ENCODE measurements at regions not wholly inside any gene's neighbourhood (a gene's known extent, or its start where the extent isn't known, plus 50 kb on each side); places are given as distances from the start of the nearest gene placed in this dataset.

DNA sequence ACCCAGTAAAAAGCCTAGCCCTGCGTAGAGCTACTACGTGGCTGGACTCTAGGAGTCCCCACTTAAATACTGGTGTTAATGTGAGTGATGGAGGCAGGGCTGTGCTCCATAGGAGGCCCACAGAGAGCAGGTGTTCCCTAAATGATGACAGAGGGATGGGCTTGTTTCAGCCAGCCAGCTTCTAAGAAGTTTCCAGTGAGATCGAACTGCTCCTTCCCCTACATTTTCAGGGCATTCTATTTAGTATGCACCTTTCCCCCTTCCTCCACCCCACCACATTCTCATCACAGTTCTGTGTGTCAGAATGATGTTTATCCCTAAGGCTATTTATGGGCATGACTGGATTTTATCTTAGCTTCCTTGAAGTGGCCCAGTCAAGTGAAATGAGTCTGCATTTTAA is 213.0 kb downstream of the TRIB2 start:
- DNase-seq = no peak
- no peak overlapping the region for H4K91ac ChIP-seq (ENCODE audit: insufficient read length, low read depth, low read length)
- WGBS (ENCODE audit: extremely low coverage, insufficient read length, low lambda C conversion rate) = no CpG with 5 or more reads among the region's 3 CpGs

More for the DNA sequence above, 213.0 kb downstream of the TRIB2 start:
- H3K4ac ChIP-seq (ENCODE audit: low read depth, low read length) = no peak overlapping the region
- H3K14ac ChIP-seq (ENCODE audit: insufficient read depth, low read length) = no peak overlapping the region
- H3K23ac ChIP-seq (ENCODE audit: insufficient read length, low read depth, low read length) = no peak overlapping the region
- H3T11ph ChIP-seq (ENCODE audit: low read length) = no peak overlapping the region
- H3K79me2 ChIP-seq (ENCODE audit: insufficient read depth, low read length) = no peaks in the 10 kb centered on the region
- peaks cover 13% of the 10 kb centered on the region; the same call in 1 of the 2 replicates for H3K4me1 ChIP-seq (ENCODE audit: insufficient read depth, low read length)
- Mint-ChIP-seq H3K27me3 (ENCODE audit: low read depth) (no peaks in the 10 kb centered on the region), H3K27ac (no peak overlapping the region), H3K4me3 (no peak overlapping the region; a peak in 1 of 5 replicates), H3K36me3 (ENCODE audit: insufficient read depth in 1 of 3, low read depth in 3 of 3) (peaks cover 0 to 2% (median 0%) of the 10 kb centered on the region in 3 experiments; a peak in 3 of 7 replicates), H3K9me3 (peaks cover 0 to 3% of the 10 kb centered on the region in 2 experiments; a peak in 3 of 5 replicates), H3K4me1 (peaks cover 22 to 23% of the 10 kb centered on the region in 2 experiments)
- no peak overlapping the region for H3K18ac ChIP-seq (ENCODE audit: insufficient read length, low read depth, low read length)
- TF ChIP-seq, protein P1, sequence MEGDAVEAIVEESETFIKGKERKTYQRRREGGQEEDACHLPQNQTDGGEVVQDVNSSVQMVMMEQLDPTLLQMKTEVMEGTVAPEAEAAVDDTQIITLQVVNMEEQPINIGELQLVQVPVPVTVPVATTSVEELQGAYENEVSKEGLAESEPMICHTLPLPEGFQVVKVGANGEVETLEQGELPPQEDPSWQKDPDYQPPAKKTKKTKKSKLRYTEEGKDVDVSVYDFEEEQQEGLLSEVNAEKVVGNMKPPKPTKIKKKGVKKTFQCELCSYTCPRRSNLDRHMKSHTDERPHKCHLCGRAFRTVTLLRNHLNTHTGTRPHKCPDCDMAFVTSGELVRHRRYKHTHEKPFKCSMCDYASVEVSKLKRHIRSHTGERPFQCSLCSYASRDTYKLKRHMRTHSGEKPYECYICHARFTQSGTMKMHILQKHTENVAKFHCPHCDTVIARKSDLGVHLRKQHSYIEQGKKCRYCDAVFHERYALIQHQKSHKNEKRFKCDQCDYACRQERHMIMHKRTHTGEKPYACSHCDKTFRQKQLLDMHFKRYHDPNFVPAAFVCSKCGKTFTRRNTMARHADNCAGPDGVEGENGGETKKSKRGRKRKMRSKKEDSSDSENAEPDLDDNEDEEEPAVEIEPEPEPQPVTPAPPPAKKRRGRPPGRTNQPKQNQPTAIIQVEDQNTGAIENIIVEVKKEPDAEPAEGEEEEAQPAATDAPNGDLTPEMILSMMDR (conservative IDR thresholded peaks at IDR 0.05) = no peak
- no peak overlapping the region for H2AFZ ChIP-seq (ENCODE audit: low read length)
- H3K27me3 ChIP-seq (ENCODE audit: insufficient read depth, low read length) = no peaks in the 10 kb centered on the region
- H3K9ac ChIP-seq (ENCODE audit: extremely low read depth, insufficient read length, low read length) = no peak overlapping the region
- no peak overlapping the region for H2BK15ac ChIP-seq (ENCODE audit: low read depth, low read length)
- H2BK20ac ChIP-seq (ENCODE audit: low read depth, low read length, poor library complexity, severe bottlenecking) = no peak overlapping the region
- H3K56ac ChIP-seq (ENCODE audit: insufficient read length, low read depth, low read length) = no peak overlapping the region
- no peak overlapping the region for H3K4me2 ChIP-seq (ENCODE audit: insufficient read depth, insufficient read length, low read length)
- no peaks in the 10 kb centered on the region for H4K20me1 ChIP-seq (ENCODE audit: control insufficient read depth, insufficient read depth, insufficient read length)
- H2AK5ac ChIP-seq (ENCODE audit: insufficient read length, low read length) = no peak overlapping the region
- no peak overlapping the region for H2BK5ac ChIP-seq (ENCODE audit: insufficient read length, low read length)
- H2BK12ac ChIP-seq (ENCODE audit: insufficient read length, low read depth, low read length) = no peak overlapping the region
- H4K5ac ChIP-seq (ENCODE audit: insufficient read length, low read depth, low read length) = no peak overlapping the region
- H3K27ac ChIP-seq (ENCODE audit: insufficient read length, low read depth, low read length) = no peak overlapping the region
- no peak overlapping the region for H2BK120ac ChIP-seq (ENCODE audit: low read depth, low read length, poor library complexity, severe bottlenecking)
- H3K79me1 ChIP-seq (ENCODE audit: insufficient read depth, low read depth, low read length, poor library complexity, severe bottlenecking) = no peaks in the 10 kb centered on the region
- H4K8ac ChIP-seq (replicated peaks; ENCODE audit: insufficient read length, low read depth, low read length) = no peak overlapping the region
- no peaks in the 10 kb centered on the region for H3K23me2 ChIP-seq (ENCODE audit: insufficient read length, low read depth, low read length, poor library complexity, severe bottlenecking)
- H3K9me3 ChIP-seq (ENCODE audit: control insufficient read depth, low read depth, low read length) = no peaks in the 10 kb centered on the region
